Iris pigment epithelial cell (primary cell): ENCODE measurements at regions not wholly inside any gene's neighbourhood (a gene's known extent, or its start where the extent isn't known, plus 50 kb on each side); places are given as distances from the start of the nearest gene placed in this dataset.
"Not testable (repeated sequence)": the region's sequence is repeated elsewhere in the genome, so short reads cannot be mapped to it uniquely, and the experiment has no call there.

Experiments used
- DNase-seq: peaks from one replicate; pipeline ENCODE4 v3.0.0-alpha.2; 2011; ENCODE audit warnings: low read depth

- no peak for DNase-seq
These were observed 54.3 kb upstream of the LRCH1 start for GRCh38 chr13:46498650-46499049.

DNA sequence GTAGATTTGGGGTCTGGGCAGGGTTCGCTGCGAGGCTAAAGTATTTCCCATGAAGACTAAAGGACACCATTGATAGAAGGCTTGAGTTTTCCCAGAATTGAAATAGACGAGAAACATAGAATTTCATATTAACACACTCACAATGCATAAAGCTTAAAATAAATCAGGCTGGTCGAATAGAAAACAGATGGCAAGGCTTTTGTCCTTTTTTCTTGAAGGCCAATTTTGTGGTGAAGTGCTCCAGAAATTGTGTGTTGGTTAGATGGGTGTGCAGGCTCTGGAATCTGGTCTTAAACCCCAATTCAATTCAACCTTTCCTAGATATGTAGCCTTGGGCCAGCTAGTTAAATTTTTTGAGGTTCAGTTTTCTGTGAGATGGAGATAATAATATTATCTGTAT lies 56.9 kb upstream of the LRCH1 start:
- no peak for DNase-seq

DNA sequence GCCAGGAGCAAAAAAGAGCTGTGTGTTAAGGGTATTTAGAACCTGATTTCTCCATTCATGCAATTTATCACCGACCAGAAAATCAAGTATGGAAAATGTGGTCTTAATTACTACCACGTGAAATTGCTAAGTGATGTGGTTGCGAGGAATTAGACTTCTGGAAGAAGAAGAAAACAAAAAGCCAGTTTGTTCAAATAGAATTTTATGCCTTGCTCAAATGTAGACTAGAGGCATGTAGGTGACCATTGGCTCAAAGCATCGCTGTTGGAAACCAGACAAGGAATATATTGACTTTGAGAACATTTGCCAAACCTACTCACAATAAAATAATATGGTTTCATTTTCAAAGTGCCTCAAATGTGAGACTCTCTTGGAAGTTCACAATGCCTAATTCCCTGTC lies 57.3 kb upstream of the LRCH1 start:
- no peak for DNase-seq

GRCh38 chr13:46495066-46495465 lies 57.9 kb upstream of the LRCH1 start:
- DNase-seq, result no peak

GRCh38 chr13:46492946-46493345 lies 60.0 kb upstream of the LRCH1 start:
- peak; percentile 48 for DNase-seq

DNA sequence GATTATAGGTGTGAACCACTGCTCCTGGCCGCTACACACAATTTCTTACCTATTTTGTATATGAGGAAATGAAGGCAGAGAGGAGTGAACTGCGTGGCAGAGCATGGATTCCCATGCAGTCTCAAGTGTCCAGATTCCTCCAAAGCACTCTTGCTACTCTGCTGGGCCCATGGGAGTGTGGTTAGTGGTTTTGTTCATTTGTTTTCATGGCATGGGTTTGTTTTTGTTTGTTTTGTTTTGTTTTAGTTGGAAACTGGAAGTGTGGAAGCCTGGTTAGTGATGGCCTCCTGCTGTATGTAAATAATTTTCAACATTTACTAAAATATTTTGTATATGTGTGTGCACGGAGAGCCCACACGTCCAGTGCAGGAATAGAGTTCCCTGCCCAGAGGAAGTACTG lies 61.3 kb upstream of the LRCH1 start:
- DNase-seq, result no peak

- not testable (repeated sequence) for DNase-seq
These were observed 62.3 kb upstream of the LRCH1 start for GRCh38 chr13:46490713-46491112.

DNA sequence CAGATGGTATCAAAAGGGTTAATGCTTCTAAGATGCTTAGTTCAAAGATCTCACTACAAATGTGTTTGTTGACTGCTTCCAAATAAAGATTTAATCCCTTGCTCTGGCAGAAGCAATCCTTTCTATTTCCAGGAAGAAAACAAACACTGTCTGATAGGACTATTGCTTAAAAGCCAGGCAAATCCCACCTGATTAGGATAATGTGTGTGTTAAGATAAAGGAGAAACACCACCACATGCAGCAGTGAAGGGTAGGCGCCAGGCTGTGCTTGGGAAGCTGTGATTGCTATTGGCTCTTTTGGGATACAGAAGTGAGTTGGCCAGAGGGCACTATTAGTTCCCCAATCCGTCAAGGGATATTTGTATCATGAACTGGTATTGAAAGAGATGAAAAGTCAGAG lies 62.8 kb upstream of the LRCH1 start:
- DNase-seq, result no peak

- DNase-seq, result peak; percentile 60
These were observed 63.4 kb upstream of the LRCH1 start for GRCh38 chr13:46489586-46490023.

- DNase-seq, result no peak
These were observed 65.2 kb upstream of the LRCH1 start for GRCh38 chr13:46487748-46488147.

GRCh38 chr13:46486270-46486669 lies 66.7 kb upstream of the LRCH1 start:
- no peak for DNase-seq

DNA sequence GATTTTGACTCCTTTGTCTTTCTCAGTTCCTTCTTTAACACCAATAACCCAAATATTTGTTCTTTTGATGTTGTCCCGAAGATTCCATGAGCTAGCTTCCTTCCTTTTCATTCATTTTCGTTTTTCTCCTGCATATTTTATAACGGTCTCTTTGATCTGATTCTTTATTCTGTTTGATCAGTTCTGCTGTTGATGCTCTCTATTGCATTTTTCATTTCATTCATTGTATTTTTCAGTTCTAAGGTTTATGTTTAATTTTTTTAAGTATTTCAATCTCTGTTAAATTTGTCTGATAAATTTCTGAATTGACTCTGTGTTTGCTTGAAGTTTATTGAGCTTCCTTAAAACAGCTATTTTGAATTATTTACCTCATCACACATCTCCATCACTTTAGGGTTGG lies 68.4 kb upstream of the LRCH1 start:
- DNase-seq, result no peak

- no peak for DNase-seq
These were observed 71.8 kb upstream of the LRCH1 start for GRCh38 chr13:46481166-46481565.

- no peak for DNase-seq
These were observed 72.8 kb upstream of the LRCH1 start for GRCh38 chr13:46480131-46480530.

DNA sequence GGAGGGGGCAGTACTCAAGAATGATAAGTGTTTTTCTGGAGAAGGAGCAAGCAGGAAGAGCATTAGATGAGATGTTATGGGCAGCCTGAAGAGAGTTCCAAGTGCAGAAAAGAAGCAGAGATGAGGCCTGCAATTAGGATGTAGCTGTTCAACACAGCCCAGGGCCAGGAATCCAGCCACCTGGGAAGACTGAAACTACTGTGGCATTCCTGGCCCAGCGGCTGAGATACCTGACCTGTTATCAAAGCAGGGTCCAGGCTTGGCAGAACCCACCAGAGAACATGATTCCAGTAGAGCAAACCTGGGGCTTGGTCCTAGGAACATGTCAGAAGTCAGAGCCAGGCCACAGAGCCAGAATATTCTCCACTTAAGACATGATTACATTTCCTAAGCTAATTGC lies 73.3 kb upstream of the LRCH1 start:
- DNase-seq, result no peak

GRCh38 chr13:46479283-46479682 lies 73.7 kb upstream of the LRCH1 start:
- DNase-seq, result no peak

GRCh38 chr13:46478651-46479050 lies 74.3 kb upstream of the LRCH1 start:
- no peak for DNase-seq

GRCh38 chr13:46476174-46476573 lies 76.8 kb upstream of the LRCH1 start:
- DNase-seq, result no peak

DNA sequence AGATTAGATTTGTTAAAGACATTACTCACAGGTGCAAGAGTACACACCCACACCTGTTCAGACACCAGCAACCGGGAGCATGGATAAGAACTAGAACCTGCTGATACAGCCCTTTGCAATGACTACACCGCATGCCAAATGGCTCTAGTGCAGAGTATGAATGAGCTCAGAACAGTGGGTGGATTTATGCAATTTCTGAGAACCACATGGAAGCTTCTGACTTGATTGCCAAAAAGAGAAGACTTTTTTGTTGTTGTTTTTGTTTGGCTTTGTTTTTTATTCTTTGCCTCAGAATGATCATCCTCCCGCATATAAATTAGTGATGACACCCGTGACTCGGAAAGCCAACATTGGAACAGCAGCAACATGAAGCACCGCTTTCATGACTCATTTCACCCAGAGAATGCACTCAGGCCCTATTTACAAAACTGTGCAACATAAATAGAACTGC lies 77.4 kb upstream of the LRCH1 start:
- peak; percentile 30 for DNase-seq

GRCh38 chr13:46473806-46474205 lies 79.2 kb upstream of the LRCH1 start:
- DNase-seq, result no peak

- no peak for DNase-seq
These were observed 80.6 kb upstream of the LRCH1 start for GRCh38 chr13:46472384-46472783.

GRCh38 chr13:46469699-46470098 lies 82.6 kb upstream of the RUBCNL start:
- peak; percentile 24 for DNase-seq

- peak; percentile 31 for DNase-seq
These were observed 81.8 kb upstream of the RUBCNL start for GRCh38 chr13:46468570-46469463.

DNA sequence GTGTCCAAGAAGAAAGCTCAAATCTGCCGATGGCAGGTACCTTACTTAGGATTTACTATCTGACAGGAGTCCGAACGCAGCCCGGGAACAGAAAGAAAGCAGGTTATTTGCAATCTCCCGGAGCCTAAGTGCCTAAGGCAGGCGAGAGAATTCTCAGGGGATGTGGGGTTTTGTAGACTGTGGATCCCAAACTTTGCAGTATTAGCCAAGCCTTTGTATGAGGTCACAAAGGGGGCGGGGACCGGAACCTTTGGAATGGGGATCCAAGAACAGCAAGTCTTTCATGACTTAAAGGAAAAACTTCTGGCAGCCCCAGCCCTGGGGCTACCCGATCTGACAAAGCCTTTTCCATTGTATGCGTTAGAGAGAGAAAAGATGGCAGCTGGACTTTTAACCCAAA lies 80.6 kb upstream of the RUBCNL start:
- not testable (repeated sequence) for DNase-seq
